Body of pancreas (tissue), 4 donors: ENCODE measurements at regions not wholly inside any gene's neighbourhood (a gene's known extent, or its start where the extent isn't known, plus 50 kb on each side); places are given as distances from the start of the nearest gene placed in this dataset.

ENCODE experiments used
- ATAC-seq: fragments of 150-250 bp; one replicate; pipeline ENCODE4 v1.9.1; 2016
- DNase-seq, 4 donors: peaks; one replicate each; pipeline ENCODE4 v3.0.0-alpha.2; 2019
- H3K27ac ChIP-seq, 4 donors: fragments of 200-600 bp; sonication (generic); 1 replicate in 3 of 4; 2 replicates in 1 of 4; pipeline versions ENCODE4 v1.5.1 to v1.6.1; 2016 to 2019; ENCODE audit warnings: mild to moderate bottlenecking in 1 of 4, mixed read lengths in 1 of 4, moderate library complexity in 1 of 4
- H3K27me3 ChIP-seq, 2 donors: fragments of 200-600 bp; sonication (generic); one replicate each; pipeline ENCODE4 v1.6.0; 2016; ENCODE audit warnings: mild to moderate bottlenecking in 1 of 2
- H3K36me3 ChIP-seq, 2 donors: fragments of 200-600 bp; sonication (generic); replicated peaks in 1 of 2; 2 replicates each; pipeline ENCODE4 v1.5.1; 2016; ENCODE audit warnings: low read depth in 2 of 2; ENCODE audit not compliant: insufficient read depth in 1 of 2
- H3K4me1 ChIP-seq: fragments of 200-600 bp; sonication (generic); one replicate; pipeline ENCODE4 v1.6.0; 2016
- H3K4me3 ChIP-seq, 2 donors: fragments of 200-600 bp; sonication (generic); 1 replicate in 1 of 2; 2 replicates in 1 of 2; pipeline ENCODE4 v1.5.1; 2016 to 2019
- H3K9me3 ChIP-seq, 3 donors: fragments of 200-600 bp; sonication (generic); 1 replicate in 2 of 3; 2 replicates in 1 of 3; pipeline ENCODE4 v1.5.1; 2016
- POLR2A ChIP-seq, 3 donors: fragments of 450-650 bp; IDR thresholded peaks; one replicate each; pipeline ENCODE4 v1.6.1; 2016; ENCODE audit warnings: antibody characterized with exemption in 3 of 3, mild to moderate bottlenecking in 2 of 3
- WGBS, 2 donors: methylation state at CpG; one replicate each; pipeline ENCODE4 v1.1.5; 2017; 5-methylcytosine and 5-hydroxymethylcytosine counted together
- intact Hi-C: fragments of 100-400 bp; cut with DNase I; formaldehyde crosslinking; loops from one replicate; pipeline ENCODE4 v1.15.1; 2023
- TF ChIP-seq, protein P1 (sequence below), 7 experiments: fragments of 450-650 bp in 4 of 7; fragments of 200-600 bp in 3 of 7; sonication (generic) in 3 of 7; IDR thresholded peaks; one replicate each; pipeline ENCODE4 v1.5.1; 2016 to 2019; ENCODE audit warnings: antibody characterized with exemption in 7 of 7

DNA sequence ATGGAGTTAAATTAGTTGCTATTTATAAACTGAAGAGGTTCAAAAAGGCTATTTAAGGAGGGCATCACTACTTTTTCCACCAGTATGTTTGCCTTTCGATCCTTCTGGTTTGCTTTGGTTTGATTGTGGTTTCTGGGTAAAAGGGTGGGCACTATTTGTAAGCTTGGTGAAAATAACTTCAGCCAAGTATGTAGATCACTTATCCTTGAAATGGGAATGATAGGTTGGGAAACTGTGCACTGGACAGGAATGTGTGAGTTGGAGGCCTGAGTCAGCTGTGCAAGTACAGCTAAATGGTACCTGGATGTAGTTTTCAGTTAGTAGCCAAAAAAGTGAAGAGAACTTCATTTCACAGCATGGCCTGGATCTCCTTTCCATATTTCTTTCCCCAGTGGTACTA lies 466.2 kb downstream of the ENC1 start:
- H3K27ac ChIP-seq = no peak overlapping the region
- 83 to 94% methylated on average over 1 of the region's 1 CpG for WGBS, 2 donors
- H3K4me3 ChIP-seq = no peak overlapping the region
- ATAC-seq (no peak), DNase-seq (no peak)
- no peaks in the 10 kb centered on the region for H3K4me1 ChIP-seq
- H3K27me3 ChIP-seq = no peaks in the 10 kb centered on the region
- intact Hi-C loops = no loop called here
- H3K36me3 ChIP-seq = no peaks in the 10 kb centered on the region
- no peak for TF ChIP-seq POLR2A (IDR thresholded peaks at IDR 0.05)
- TF ChIP-seq, protein P1, sequence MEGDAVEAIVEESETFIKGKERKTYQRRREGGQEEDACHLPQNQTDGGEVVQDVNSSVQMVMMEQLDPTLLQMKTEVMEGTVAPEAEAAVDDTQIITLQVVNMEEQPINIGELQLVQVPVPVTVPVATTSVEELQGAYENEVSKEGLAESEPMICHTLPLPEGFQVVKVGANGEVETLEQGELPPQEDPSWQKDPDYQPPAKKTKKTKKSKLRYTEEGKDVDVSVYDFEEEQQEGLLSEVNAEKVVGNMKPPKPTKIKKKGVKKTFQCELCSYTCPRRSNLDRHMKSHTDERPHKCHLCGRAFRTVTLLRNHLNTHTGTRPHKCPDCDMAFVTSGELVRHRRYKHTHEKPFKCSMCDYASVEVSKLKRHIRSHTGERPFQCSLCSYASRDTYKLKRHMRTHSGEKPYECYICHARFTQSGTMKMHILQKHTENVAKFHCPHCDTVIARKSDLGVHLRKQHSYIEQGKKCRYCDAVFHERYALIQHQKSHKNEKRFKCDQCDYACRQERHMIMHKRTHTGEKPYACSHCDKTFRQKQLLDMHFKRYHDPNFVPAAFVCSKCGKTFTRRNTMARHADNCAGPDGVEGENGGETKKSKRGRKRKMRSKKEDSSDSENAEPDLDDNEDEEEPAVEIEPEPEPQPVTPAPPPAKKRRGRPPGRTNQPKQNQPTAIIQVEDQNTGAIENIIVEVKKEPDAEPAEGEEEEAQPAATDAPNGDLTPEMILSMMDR (IDR thresholded peaks at IDR 0.05) = no peak
- no peaks in the 10 kb centered on the region for H3K9me3 ChIP-seq

DNA sequence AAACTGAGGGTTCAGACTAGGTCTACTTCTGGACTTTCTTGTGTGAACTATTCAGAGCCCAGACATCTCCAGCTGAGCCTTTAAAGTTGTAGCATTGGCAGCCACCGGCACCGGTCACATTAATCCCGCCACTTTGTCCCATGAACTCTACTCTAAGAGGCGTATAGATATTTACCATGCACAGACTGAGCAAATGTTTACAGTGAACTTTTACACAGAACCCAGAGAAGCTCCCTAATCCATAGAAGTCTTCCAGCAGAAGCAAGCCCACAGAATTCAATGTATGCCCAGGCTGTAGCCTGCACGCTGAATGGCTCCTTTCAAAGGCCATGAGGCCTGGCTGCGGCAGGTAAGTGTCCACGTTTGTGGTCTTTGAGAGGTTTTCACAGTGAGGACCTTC lies 466.9 kb downstream of the ENC1 start:
- Histone ChIP-seq H3K4me3 (no peak overlapping the region), H3K36me3 (no peaks in the 10 kb centered on the region), H3K27ac (no peak overlapping the region), H3K27me3 (no peaks in the 10 kb centered on the region), H3K9me3 (no peaks in the 10 kb centered on the region), H3K4me1 (no peaks in the 10 kb centered on the region)
- no peak for DNase-seq
- no peak for TF ChIP-seq POLR2A (IDR thresholded peaks at IDR 0.05)
- TF ChIP-seq, protein P1 (IDR thresholded peaks at IDR 0.05) = no peak
- 86 to 92% methylated on average over 7 of the region's 7 CpGs for WGBS, 2 donors
- ATAC-seq = no peak
- intact Hi-C loops = no loop called here

DNA sequence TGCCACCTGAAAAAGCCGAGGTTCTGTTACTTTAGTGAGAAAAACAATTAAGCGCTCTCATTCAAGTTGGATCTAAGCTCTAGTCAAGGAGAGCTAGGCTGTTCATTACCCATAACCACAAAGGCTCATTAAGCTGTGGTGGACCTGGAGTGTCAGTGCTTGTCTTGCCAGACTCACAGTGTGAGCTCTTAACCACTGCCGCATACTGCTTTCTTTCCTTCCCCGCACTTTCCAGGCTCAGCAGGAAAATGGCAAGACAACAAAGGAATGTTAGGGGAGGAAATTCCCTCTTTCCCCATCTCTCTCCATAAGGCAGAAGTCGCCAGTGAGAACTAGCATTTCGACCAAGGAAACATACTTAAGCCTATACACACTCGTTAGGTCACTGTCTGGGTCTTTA lies 467.3 kb downstream of the ENC1 start:
- no peaks in the 10 kb centered on the region for H3K9me3 ChIP-seq
- H3K27ac ChIP-seq = no peak overlapping the region
- ATAC-seq (no peak), DNase-seq (no peak)
- intact Hi-C loops = no loop called here
- WGBS, 2 donors = 77 to 87% methylated on average over 7 of the region's 7 CpGs
- no peak for TF ChIP-seq POLR2A (IDR thresholded peaks at IDR 0.05)
- TF ChIP-seq, protein P1 (IDR thresholded peaks at IDR 0.05) = no peak
- peaks cover under 1% of the 10 kb centered on the region for H3K4me1 ChIP-seq
- H3K27me3 ChIP-seq = no peaks in the 10 kb centered on the region
- H3K36me3 ChIP-seq = no peaks in the 10 kb centered on the region
- H3K4me3 ChIP-seq = no peak overlapping the region

DNA sequence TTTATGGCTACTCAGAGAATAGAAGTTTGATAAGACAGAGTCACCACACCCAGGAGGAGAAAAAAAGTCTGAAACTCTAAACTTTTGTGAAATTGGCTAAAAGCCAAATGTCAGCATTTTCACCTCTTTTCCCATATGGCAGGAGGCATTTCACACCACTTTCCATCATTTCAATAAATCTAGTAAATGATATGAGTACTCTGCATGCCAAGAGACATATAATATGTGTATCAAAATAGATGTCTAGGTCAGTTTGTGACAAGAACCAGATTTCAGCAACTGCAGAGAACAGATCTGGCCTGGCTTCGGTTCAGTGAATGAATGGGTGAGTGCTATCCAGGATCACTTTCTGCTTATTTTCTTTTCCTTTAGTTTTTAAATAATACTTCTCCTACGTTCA lies 470.8 kb downstream of the ENC1 start:
- Histone ChIP-seq H3K4me3 (no peak overlapping the region), H3K4me1 (peaks cover 7% of the 10 kb centered on the region), H3K9me3 (no peaks in the 10 kb centered on the region), H3K27ac (no peak overlapping the region), H3K27me3 (no peaks in the 10 kb centered on the region), H3K36me3 (no peaks in the 10 kb centered on the region)
- intact Hi-C loops = no loop called here
- DNase-seq (no peak), ATAC-seq (no peak)
- no peak for TF ChIP-seq POLR2A (IDR thresholded peaks at IDR 0.05)
- TF ChIP-seq, protein P1 (IDR thresholded peaks at IDR 0.05) = no peak
- whole genome bisulfite sequencing, 2 donors = 79 to 92% methylated on average over 2 of the region's 2 CpGs

DNA sequence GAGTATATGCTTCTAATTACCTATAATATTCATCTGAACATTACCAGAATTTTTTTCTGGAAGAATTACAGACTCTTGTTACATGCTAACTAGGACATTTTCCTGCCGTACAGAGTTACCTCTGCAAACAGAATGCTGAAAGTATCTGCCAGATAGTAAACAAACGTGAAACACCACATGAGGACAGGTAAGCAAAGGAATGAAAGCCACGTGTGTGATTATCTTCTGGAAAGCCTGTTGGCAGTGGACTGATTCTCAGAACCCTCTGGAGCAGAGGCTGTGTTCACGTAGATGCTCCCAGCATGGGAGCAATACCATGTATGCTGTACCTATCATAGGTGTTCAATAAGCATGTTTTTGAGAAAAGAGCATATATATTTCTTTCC lies 472.6 kb downstream of the ENC1 start:
- H3K4me1 ChIP-seq = peaks cover 7% of the 10 kb centered on the region
- ATAC-seq = no peak
- H3K27me3 ChIP-seq = no peaks in the 10 kb centered on the region
- DNase-seq = no peak
- no peak for TF ChIP-seq POLR2A (IDR thresholded peaks at IDR 0.05)
- TF ChIP-seq, protein P1 (IDR thresholded peaks at IDR 0.05) = no peak
- H3K36me3 ChIP-seq = no peaks in the 10 kb centered on the region
- 24 to 32% methylated on average over 4 of the region's 4 CpGs for WGBS, 2 donors
- H3K9me3 ChIP-seq = no peaks in the 10 kb centered on the region
- intact Hi-C loops = no loop called here
- H3K27ac ChIP-seq = no peak overlapping the region
- no peak overlapping the region for H3K4me3 ChIP-seq
